ENCODE measurements at regions not wholly inside any gene's neighbourhood (a gene's known extent, or its start where the extent isn't known, plus 50 kb on each side); places are given as distances from the start of the nearest gene placed in this dataset.

DNA sequence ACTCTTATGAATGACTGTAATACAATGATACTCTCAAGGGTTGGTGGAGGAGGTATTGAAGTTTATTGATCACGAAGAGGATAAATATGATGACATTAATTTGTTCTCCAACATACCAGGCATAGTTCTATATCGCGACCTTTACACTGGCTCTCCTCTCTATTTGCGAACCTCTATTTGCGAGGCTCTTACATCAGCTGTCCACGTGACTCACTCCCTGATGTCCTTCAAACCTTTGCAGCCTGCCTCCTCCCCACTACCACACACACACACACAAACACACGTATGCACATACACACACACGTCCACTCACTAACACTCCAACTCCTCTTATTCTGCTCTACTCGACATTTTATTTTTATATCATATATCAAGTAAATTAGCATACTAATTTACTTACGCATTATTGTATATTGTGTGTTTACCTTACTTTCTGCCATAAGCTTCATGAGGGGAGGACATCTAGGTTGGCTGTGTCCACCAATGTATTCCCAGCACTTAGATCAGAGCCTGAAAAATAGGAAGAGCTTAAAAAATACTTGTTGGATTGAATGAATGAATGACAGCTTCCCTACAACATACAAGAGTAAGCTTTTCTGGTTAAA, 53.3 kb upstream of the TNFRSF21 start:
- TF ChIP-seq, protein P1, sequence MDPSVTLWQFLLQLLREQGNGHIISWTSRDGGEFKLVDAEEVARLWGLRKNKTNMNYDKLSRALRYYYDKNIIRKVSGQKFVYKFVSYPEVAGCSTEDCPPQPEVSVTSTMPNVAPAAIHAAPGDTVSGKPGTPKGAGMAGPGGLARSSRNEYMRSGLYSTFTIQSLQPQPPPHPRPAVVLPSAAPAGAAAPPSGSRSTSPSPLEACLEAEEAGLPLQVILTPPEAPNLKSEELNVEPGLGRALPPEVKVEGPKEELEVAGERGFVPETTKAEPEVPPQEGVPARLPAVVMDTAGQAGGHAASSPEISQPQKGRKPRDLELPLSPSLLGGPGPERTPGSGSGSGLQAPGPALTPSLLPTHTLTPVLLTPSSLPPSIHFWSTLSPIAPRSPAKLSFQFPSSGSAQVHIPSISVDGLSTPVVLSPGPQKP (IDR thresholded peaks at IDR 0.05; ENCODE audit: borderline replicate concordance, low read depth, low read length): no peak
- TF ChIP-seq POLR2A (IDR thresholded peaks at IDR 0.05; ENCODE audit: low read depth, low read length) (no peak), SMC3 (IDR thresholded peaks at IDR 0.05; ENCODE audit: low read depth, low read length) (no peak), CEBPB (IDR thresholded peaks at IDR 0.05; ENCODE audit: low read depth, low read length) (no peak), RAD21 (IDR thresholded peaks at IDR 0.05; ENCODE audit: low read length) (no peak)
- TF ChIP-seq, protein P2, sequence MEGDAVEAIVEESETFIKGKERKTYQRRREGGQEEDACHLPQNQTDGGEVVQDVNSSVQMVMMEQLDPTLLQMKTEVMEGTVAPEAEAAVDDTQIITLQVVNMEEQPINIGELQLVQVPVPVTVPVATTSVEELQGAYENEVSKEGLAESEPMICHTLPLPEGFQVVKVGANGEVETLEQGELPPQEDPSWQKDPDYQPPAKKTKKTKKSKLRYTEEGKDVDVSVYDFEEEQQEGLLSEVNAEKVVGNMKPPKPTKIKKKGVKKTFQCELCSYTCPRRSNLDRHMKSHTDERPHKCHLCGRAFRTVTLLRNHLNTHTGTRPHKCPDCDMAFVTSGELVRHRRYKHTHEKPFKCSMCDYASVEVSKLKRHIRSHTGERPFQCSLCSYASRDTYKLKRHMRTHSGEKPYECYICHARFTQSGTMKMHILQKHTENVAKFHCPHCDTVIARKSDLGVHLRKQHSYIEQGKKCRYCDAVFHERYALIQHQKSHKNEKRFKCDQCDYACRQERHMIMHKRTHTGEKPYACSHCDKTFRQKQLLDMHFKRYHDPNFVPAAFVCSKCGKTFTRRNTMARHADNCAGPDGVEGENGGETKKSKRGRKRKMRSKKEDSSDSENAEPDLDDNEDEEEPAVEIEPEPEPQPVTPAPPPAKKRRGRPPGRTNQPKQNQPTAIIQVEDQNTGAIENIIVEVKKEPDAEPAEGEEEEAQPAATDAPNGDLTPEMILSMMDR (conservative IDR thresholded peaks at IDR 0.05; ENCODE audit: low read depth, low read length): no peak

Measured in IMR-90 (cell line).